Mesothelial cell of epicardium (in vitro differentiated cells): ENCODE measurements at regions not wholly inside any gene's neighbourhood (a gene's known extent, or its start where the extent isn't known, plus 50 kb on each side); places are given as distances from the start of the nearest gene placed in this dataset.

Experiments used
- DNase-seq, 2 experiments: peaks; one replicate each; pipeline ENCODE4 v3.0.0; 2021; ENCODE audit warnings: low spot score in 2 of 2; ENCODE audit not compliant: unreplicated experiment in 2 of 2
- H3K27ac Mint-ChIP-seq: 2 replicates; pipeline ENCODE4 v1.8.0; 2021; ENCODE audit warnings: mixed read lengths
- H3K27me3 Mint-ChIP-seq: 2 replicates; pipeline ENCODE4 v1.8.0; 2021; ENCODE audit warnings: low read depth, mixed read lengths
- H3K36me3 Mint-ChIP-seq: 2 replicates; pipeline ENCODE4 v1.8.0; 2021; ENCODE audit warnings: mixed read lengths
- H3K4me1 Mint-ChIP-seq: 2 replicates; pipeline ENCODE4 v1.8.0; 2021; ENCODE audit warnings: mixed read lengths
- H3K4me3 Mint-ChIP-seq: 2 replicates; pipeline ENCODE4 v1.8.0; 2021; ENCODE audit warnings: mild to moderate bottlenecking, moderate library complexity, mixed read lengths
- H3K9me3 Mint-ChIP-seq: 2 replicates; pipeline ENCODE4 v1.8.0; 2021; ENCODE audit warnings: mixed read lengths
- CTCF ChIP-seq: fragments of 200-600 bp; sonication (generic); IDR thresholded peaks from one replicate; pipeline ENCODE4 v1.5.0; 2021; ENCODE audit warnings: antibody characterized with exemption; ENCODE audit not compliant: unreplicated experiment

DNA sequence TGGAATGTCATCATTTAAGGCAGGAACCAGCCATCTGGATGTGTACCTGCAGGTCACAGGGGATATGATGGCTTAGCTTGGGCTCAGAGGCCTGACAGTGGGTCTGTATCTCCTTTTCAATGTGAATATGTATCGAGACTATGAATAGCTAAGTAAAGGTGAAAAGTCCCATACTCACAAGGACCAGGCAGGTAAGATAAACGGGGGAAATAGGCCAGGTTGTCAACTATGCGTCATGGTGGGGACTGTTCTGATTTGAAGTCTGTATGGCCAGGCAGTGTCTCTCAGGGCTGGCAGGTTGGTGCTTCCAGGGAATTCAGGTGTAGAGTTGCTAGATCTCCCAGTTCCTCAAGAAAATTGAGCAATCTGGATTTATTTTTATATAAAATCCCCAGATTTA lies 987.9 kb upstream of the WWC1 start:
- Mint-ChIP-seq H3K27ac (no peak overlapping the region), H3K4me1 (no peaks in the 10 kb centered on the region), H3K27me3 (peaks cover 32% of the 10 kb centered on the region)

GRCh38 chr5:167304834-167305469 lies 986.5 kb upstream of the WWC1 start:
- H3K9me3 Mint-ChIP-seq: no peaks in the 10 kb centered on the region
- no peaks in the 10 kb centered on the region for H3K36me3 Mint-ChIP-seq
- H3K4me3 Mint-ChIP-seq: no peak overlapping the region
- no peak for TF ChIP-seq CTCF
- H3K4me1 Mint-ChIP-seq: no peaks in the 10 kb centered on the region
- DNase-seq: no peak
- H3K27me3 Mint-ChIP-seq: peaks cover 32% of the 10 kb centered on the region
- H3K27ac Mint-ChIP-seq: no peak overlapping the region

More for the DNA sequence above, 987.9 kb upstream of the WWC1 start:
- Mint-ChIP-seq H3K9me3 (no peaks in the 10 kb centered on the region), H3K4me3 (no peak overlapping the region), H3K36me3 (no peaks in the 10 kb centered on the region)
- DNase-seq: no peak
- no peak for TF ChIP-seq CTCF

GRCh38 chr5:167305591-167306213 lies 985.7 kb upstream of the WWC1 start:
- no peaks in the 10 kb centered on the region for H3K9me3 Mint-ChIP-seq
- DNase-seq: no peak
- H3K4me1 Mint-ChIP-seq: no peaks in the 10 kb centered on the region
- no peak overlapping the region for H3K27ac Mint-ChIP-seq
- no peak overlapping the region for H3K4me3 Mint-ChIP-seq
- no peaks in the 10 kb centered on the region for H3K36me3 Mint-ChIP-seq
- TF ChIP-seq CTCF: no peak
- peaks cover 32% of the 10 kb centered on the region for H3K27me3 Mint-ChIP-seq

DNA sequence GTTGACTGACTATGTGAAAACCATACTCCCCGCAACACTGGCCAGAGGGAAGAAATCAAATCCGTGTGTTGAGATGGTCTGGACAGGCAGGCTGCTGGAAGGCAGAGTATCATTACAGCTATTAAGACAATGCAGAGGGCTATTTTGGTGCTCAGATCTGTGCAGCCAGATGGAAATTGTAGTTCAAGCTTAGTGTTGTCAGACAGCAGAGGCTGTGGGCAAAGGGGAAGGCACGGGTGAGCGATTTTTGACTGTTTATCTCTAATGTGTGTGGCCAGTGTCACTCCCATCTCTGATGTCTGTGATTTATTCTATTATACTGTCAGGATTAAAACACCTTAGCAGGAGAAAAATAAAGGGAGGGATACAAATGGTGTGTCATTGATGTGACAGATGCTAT lies 984.4 kb upstream of the WWC1 start:
- Mint-ChIP-seq H3K27me3 (peaks cover 27% of the 10 kb centered on the region), H3K36me3 (no peaks in the 10 kb centered on the region), H3K9me3 (no peaks in the 10 kb centered on the region), H3K4me1 (no peaks in the 10 kb centered on the region), H3K27ac (no peak overlapping the region), H3K4me3 (no peak overlapping the region)
- DNase-seq: no peak
- TF ChIP-seq CTCF: no peak

- H3K4me1 Mint-ChIP-seq: no peaks in the 10 kb centered on the region
Measured at GRCh38 chr5:167308466-167308865, 983.0 kb upstream of the WWC1 start.

More at GRCh38 chr5:167308466-167308865, 983.0 kb upstream of the WWC1 start:
- Mint-ChIP-seq H3K36me3 (no peaks in the 10 kb centered on the region), H3K27me3 (peaks cover 24% of the 10 kb centered on the region), H3K9me3 (no peaks in the 10 kb centered on the region), H3K4me3 (no peak overlapping the region), H3K27ac (no peak overlapping the region)
- DNase-seq: no peak
- no peak for TF ChIP-seq CTCF
